A549 (cell line): ENCODE measurements at regions not wholly inside any gene's neighbourhood (a gene's known extent, or its start where the extent isn't known, plus 50 kb on each side); places are given as distances from the start of the nearest gene placed in this dataset.

Source experiments
- CEBPB ChIP-seq, 2 experiments: fragments of >200 bp in 1 of 2; sonication (Bioruptor Twin) in 1 of 2; formaldehyde crosslinking in 1 of 2; IDR thresholded peaks; 2 replicates each; pipeline ENCODE4 v1.6.1; 2012 to 2016
- EHF ChIP-seq: fragments of 250-450 bp; sonication (Bioruptor Pico); IDR thresholded peaks from 2 replicates; pipeline ENCODE4 v1.5.0; 2020; ENCODE audit warnings: mild to moderate bottlenecking
- HDAC2 ChIP-seq: fragments of 200-600 bp; sonication (generic); IDR thresholded peaks from 2 replicates; pipeline ENCODE4 v1.6.1; 2016
- JUN ChIP-seq, 2 experiments: fragments of >200 bp; sonication (Bioruptor Twin); formaldehyde crosslinking; IDR thresholded peaks; 2 replicates in 1 of 2; 3 replicates in 1 of 2; pipeline ENCODE4 v1.6.1; 2016 to 2017
- JUNB ChIP-seq: fragments of >200 bp; sonication (Bioruptor Twin); formaldehyde crosslinking; IDR thresholded peaks from 2 replicates; pipeline ENCODE4 v1.6.1; 2016
- MAFK ChIP-seq: fragments of 450-650 bp; IDR thresholded peaks from 2 replicates; pipeline ENCODE4 v1.6.1; 2014; ENCODE audit not compliant: partially characterized antibody
- POLR2A ChIP-seq: IDR thresholded peaks from 2 replicates; pipeline ENCODE4 v1.6.1; 2012; ENCODE audit warnings: mild to moderate bottlenecking, low read length
- RCOR1 ChIP-seq: fragments of 150-350 bp; IDR thresholded peaks from 2 replicates; pipeline ENCODE4 v1.6.1; 2014; ENCODE audit warnings: antibody characterized with exemption, low read length, low read depth
- RFX5 ChIP-seq: fragments of 450-650 bp; IDR thresholded peaks from 2 replicates; pipeline ENCODE4 v1.7.1; 2014; ENCODE audit warnings: antibody characterized with exemption, mild to moderate bottlenecking, moderate library complexity
- ZC3H11A ChIP-seq: fragments of 450-650 bp; IDR thresholded peaks from 2 replicates; pipeline ENCODE4 v1.6.1; 2014; ENCODE audit warnings: antibody characterized with exemption, mild to moderate bottlenecking
- TF ChIP-seq, protein P1 (sequence below): fragments of >200 bp; sonication (Bioruptor Twin); formaldehyde crosslinking; IDR thresholded peaks from 3 replicates; pipeline ENCODE4 v1.5.1; 2016
- TF ChIP-seq, protein P2 (sequence below): fragments of 450-650 bp; IDR thresholded peaks from 2 replicates; pipeline ENCODE4 v1.6.1; 2014; ENCODE audit warnings: antibody characterized with exemption
- TF ChIP-seq, protein P3 (sequence below): IDR thresholded peaks from 2 replicates; pipeline ENCODE4 v1.6.1; 2012

DNA sequence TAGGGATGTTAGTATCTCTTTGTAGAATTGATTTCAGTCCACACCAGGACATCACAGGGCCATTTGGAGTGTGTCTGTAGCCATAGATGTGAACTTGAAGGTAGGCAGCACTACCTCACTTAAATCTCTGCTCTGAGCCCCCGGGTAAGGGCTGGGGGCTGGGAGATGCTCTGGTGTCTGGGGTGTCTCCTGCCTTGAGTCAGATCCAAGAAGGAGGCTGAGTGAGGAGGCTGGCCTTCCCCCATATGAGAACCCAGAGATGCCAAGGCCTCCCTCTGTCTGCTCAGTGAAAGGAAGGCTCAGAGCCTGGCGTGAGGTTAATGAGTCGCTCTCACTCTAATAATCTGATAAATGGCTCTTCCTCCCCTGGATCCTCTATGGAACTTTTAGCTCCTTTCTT is 161.6 kb downstream of the ACTL8 start:
- TF ChIP-seq MAFK (no peak), POLR2A (no peak), RFX5 (no peak), CEBPB (IDR thresholded peaks at IDR 0.05) (no peak), HDAC2 (no peak), JUNB (no peak), ZC3H11A (no peak), RCOR1 (no peak), JUN (IDR thresholded peaks at IDR 0.05) (no peak), EHF (no peak)
- TF ChIP-seq, protein P1, sequence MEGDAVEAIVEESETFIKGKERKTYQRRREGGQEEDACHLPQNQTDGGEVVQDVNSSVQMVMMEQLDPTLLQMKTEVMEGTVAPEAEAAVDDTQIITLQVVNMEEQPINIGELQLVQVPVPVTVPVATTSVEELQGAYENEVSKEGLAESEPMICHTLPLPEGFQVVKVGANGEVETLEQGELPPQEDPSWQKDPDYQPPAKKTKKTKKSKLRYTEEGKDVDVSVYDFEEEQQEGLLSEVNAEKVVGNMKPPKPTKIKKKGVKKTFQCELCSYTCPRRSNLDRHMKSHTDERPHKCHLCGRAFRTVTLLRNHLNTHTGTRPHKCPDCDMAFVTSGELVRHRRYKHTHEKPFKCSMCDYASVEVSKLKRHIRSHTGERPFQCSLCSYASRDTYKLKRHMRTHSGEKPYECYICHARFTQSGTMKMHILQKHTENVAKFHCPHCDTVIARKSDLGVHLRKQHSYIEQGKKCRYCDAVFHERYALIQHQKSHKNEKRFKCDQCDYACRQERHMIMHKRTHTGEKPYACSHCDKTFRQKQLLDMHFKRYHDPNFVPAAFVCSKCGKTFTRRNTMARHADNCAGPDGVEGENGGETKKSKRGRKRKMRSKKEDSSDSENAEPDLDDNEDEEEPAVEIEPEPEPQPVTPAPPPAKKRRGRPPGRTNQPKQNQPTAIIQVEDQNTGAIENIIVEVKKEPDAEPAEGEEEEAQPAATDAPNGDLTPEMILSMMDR = no peak
- TF ChIP-seq, protein P2, sequence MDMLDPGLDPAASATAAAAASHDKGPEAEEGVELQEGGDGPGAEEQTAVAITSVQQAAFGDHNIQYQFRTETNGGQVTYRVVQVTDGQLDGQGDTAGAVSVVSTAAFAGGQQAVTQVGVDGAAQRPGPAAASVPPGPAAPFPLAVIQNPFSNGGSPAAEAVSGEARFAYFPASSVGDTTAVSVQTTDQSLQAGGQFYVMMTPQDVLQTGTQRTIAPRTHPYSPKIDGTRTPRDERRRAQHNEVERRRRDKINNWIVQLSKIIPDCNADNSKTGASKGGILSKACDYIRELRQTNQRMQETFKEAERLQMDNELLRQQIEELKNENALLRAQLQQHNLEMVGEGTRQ = no peak
- TF ChIP-seq, protein P3, sequence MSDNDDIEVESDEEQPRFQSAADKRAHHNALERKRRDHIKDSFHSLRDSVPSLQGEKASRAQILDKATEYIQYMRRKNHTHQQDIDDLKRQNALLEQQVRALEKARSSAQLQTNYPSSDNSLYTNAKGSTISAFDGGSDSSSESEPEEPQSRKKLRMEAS = no peak
